ENCODE measurements at regions not wholly inside any gene's neighbourhood (a gene's known extent, or its start where the extent isn't known, plus 50 kb on each side); places are given as distances from the start of the nearest gene placed in this dataset.
"Not testable (repeated sequence)": the region's sequence is repeated elsewhere in the genome, so short reads cannot be mapped to it uniquely, and the experiment has no call there.

DNA sequence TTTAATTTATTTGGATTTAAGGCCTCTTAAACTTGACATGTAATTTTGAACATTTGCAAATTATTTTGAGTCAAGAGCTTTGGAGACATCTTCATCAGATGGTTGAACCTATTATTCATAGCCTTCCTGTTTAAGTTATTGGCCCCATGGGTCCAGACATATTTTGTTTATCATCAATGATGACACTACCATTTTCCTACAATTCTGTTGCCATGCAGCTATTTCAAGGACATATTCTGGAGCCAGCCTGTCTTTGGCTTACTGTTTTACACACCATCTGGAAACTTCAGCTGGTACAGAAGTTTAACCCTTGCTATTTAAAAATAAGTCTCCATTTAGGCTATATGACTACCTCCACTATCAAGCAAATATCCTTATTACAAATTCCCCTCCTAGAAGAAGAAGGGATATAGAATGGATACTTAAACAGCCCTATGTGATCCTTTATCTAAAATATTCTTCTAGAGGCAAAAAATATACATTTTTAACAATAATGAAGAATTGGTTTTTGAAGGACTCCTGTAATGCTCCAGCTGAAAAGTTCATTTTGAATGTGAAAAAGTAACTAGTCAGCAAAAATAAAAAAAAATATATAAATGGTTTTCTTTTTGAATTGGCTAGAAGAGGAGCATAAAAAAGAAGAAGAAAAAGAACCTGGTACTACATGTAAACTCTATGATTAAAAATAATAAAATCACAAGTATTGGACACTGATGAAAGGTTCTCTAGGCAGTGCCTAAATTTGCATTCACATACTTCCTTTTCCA lies 544.0 kb upstream of the HS3ST5 start:
- DNase-seq, result no peak

GRCh38 chr6:114879693-114880092 lies 536.9 kb upstream of the HS3ST5 start:
- DNase-seq, result no peak

DNA sequence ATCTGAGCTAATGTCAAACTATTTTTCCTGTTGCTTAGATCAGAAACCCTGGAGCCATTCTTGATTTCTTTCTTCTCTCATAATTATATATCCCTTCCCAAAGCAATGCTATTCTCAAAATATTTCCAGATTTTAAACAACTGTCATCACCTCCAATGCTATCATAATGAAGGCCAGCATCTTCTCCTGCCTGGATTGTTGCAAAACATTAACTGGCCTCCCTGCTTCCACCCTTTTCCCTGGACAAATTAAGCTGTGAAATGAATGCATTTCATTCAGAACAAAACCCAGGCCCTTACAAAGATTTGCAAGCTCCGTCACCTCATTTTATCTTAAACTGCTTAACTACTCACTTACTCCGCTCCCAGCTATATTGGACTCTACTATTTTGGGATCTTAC lies 535.3 kb upstream of the HS3ST5 start:
- DNase-seq, result no peak

GRCh38 chr6:114874410-114874809 lies 531.6 kb upstream of the HS3ST5 start:
- no peak for DNase-seq

- DNase-seq, result not testable (repeated sequence)
Measured at GRCh38 chr6:114865506-114865905, 522.7 kb upstream of the HS3ST5 start.

DNA sequence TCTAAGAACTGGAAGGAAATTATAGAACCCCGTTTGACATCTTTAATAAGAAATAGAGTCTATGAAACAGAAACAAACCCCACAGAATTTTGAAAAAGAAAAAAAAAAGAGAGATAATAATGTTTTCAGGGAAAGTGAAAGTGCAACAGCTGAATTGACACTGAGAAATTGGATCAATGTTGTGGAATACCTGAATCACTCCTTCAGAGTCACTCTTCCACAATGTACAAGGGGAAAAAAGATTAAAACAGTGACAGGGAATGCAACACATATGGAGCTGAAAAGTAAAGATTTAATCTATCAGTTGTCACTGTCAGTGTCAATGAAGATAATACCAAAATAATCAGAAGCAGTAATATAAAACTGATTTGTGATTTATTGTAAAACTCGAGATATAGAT lies 520.8 kb upstream of the HS3ST5 start:
- no peak for DNase-seq

- DNase-seq, result no peak
Measured at GRCh38 chr6:114862819-114863218, 520.0 kb upstream of the HS3ST5 start.

- no peak for DNase-seq
Measured at GRCh38 chr6:114862064-114862463, 519.2 kb upstream of the HS3ST5 start.

DNA sequence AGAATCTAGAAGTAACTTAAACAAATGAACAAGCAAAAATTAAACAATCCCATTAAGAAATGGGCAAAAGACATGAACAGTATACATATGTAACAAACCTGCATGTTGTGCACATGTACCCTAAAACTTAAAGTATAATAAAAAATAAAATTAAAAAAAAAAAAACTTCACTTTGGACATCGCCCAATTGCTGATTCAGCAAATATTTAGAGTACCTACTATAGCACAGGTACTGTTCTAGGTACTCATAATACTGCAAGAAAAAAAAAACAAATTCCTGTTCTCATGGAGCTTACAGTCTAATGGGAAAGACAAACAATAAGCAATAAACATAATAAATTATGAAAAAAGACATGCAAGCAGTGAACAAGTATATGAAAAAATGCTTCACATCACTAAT lies 501.5 kb upstream of the HS3ST5 start:
- DNase-seq, result no peak

DNA sequence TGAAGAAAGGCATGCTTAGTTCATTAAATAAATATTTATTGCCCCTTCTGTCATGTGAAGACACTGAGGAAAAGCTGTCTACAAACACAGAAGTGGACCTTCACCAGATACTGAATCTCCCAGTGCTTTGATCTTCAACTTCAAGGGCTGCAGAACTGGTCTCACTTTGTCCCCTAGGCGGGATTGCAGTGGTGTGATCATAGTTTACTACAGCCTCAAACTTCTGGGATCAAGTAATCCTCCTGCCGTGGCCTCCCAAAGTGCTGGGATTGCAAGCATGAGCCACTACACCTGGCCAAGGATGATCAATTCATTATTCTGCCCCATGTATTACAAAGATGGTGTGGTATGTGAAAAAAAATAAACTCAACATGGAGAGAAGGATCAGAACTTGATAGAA lies 496.2 kb upstream of the HS3ST5 start:
- DNase-seq, result no peak

GRCh38 chr6:114833211-114833610 lies 490.4 kb upstream of the HS3ST5 start:
- no peak for DNase-seq

GRCh38 chr6:114830515-114830914 lies 487.7 kb upstream of the HS3ST5 start:
- no peak for DNase-seq

DNA sequence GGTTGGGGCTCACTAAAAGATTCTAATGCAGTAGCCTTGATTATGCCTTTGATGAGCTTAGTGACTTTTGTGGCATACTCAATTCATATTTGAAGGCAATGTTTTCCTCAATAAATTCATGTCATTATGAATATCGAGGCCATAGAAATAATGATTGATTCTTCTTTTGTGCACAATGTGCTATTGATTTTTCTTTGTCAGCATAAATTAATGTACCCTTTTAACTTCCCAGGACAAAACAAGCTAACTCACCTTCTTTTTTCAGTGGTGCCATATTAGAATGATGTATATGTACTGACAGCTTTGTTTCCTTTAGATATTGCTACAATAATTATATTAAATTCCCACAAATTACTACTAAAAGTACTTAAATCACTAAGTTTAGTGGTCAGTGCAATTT lies 484.3 kb upstream of the HS3ST5 start:
- DNase-seq, result no peak

DNA sequence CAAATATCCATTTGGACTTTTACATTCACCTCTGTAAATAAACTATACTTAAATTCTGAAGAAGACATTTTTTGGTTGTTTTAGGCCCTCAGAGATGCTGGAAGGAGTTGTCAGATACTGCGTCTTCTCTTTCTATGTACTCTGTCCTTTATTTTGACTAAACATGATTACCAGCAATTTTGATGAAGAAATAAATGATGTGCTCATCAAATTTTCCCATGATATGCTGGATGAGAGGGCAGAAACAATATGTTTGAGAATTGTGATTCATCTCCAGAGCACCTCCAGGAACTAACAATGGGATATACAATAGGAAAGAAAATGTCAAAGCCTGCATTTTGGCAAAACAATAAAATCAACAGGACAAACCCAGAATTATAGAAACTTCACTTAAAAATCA lies 481.6 kb upstream of the HS3ST5 start:
- no peak for DNase-seq

DNA sequence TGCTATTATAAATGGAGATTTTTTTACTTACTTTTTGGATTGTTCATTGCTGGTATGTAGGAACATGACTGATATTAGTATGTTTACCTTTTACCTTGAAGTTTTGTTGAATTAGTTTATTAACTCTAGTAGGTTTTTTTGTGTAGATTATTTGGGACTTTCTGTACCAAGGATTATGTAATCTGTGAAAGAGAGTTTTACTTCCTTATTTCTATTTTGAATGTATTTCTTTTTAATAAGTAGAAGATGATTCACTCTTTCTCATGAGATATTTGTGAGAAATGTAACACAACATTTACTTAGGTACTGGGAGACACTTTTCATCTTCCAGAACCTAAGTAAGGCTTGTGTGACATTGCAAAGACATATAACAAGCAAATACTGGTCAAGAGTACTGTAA lies 473.9 kb upstream of the HS3ST5 start:
- no peak for DNase-seq

- DNase-seq, result no peak
Measured at GRCh38 chr6:114810468-114810867, 467.6 kb upstream of the HS3ST5 start.

GRCh38 chr6:114805426-114805825 lies 462.6 kb upstream of the HS3ST5 start:
- DNase-seq, result not testable (repeated sequence)

- no peak for DNase-seq
Measured at GRCh38 chr6:114796576-114796975, 453.8 kb upstream of the HS3ST5 start.

- DNase-seq, result no peak
Measured at GRCh38 chr6:114793428-114793827, 450.6 kb upstream of the HS3ST5 start.

GRCh38 chr6:114785235-114786127 lies 442.7 kb upstream of the HS3ST5 start:
- DNase-seq, result no peak

DNA sequence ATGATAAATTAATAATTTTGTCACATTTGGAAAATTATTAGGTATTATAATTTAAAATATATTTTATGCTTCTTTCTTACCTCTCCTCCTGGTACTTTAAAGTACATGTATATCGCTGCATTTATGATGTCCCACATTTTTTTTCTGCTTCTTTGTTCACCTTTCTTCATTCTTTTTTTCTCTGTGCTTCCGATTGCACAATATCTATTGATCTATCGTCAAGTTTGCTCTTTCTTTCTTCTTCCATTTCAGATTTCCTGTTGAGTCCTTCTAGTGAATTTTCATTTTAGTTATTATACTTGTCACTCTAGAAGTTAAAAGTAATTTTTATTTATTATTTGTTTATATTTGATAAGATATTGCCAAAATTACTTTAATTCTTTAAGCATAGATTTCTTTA lies 441.0 kb upstream of the HS3ST5 start:
- DNase-seq, result no peak

DNA sequence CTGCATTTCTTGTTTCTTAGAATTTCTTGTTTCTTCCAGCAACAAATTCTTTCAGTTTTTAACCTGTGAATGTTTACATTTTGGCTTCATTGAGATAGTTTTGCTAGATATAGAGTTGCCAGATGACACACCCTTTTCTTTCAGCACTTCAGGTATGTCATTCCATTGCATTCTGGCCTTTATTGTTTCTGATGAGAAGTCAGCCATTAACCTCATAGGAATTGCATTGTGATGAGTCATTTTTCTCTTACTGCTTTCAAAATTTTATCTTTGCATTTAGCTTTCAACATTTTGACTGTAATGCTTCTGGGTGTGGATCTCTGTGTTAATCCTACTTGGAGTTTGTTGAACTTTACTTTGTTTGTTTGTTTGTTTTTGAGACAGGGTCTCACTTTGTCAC lies 440.3 kb upstream of the HS3ST5 start:
- DNase-seq, result no peak

DNA sequence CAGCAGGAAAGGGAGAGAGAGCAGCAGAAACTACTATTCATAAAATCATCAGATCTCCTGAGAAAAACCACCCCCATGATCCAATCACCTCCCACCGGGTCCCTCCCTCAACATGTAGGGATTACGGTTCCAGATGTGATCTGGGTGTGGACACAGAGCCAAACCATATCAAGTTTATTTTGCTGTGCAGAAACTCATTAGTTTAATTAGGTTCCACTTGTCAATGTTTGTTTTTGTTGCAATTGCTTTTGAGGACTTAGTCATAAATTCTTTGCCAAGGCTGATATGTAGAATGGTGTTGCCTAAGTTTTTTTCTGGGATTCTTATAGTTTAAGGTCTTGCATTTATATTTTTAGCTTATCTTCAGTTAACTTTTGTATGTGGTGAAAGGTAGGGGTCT lies 422.0 kb upstream of the HS3ST5 start:
- no peak for DNase-seq

- DNase-seq, result no peak
Measured at GRCh38 chr6:114762145-114762544, 419.3 kb upstream of the HS3ST5 start.
